ENCODE measurements at regions not wholly inside any gene's neighbourhood (a gene's known extent, or its start where the extent isn't known, plus 50 kb on each side); places are given as distances from the start of the nearest gene placed in this dataset.

DNA sequence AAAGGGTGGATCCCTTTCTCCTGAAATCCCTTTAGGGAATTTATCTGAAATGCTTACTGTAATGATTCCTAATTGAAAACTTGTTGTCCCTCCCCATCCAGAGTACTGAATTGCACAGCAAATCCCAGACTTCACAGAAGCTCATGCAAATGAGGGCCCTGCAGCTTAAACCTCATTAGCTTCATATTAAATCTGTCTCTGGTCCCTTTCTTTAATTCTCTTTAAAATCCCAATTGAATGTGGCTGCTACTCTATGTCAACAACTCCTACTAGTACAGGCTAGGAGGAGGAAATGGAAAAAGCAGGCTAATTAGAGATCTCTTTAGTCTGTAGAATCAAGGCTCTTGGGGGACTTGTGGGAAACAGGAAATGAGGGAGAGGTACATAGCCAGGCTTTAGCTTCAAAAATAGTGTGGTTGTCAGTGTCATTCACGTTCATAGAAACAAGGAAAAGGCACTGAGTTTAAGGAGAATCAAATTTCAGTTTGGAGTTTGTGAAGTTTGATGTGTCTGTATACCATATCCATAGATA is 191.3 kb upstream of the PRDM9 start:
- no peaks in the 10 kb centered on the region for H3K36me3 ChIP-seq (ENCODE audit: control insufficient read depth in 1 of 2, insufficient read depth in 2 of 2, low read depth in 1 of 2, low read length in 2 of 2)
- H2BK120ac ChIP-seq (ENCODE audit: low read depth, low read length): no peak overlapping the region
- no peaks in the 10 kb centered on the region for H3K4me1 ChIP-seq (ENCODE audit: control insufficient read depth, insufficient read depth, low read depth, low read length)
- no peak overlapping the region for H2BK12ac ChIP-seq (ENCODE audit: low read length in 2 of 2)
- no peak overlapping the region for H2AK5ac ChIP-seq (ENCODE audit: low read length, severe bottlenecking)
- no peak overlapping the region for H4K8ac ChIP-seq (ENCODE audit: low read length)
- H4K91ac ChIP-seq (ENCODE audit: low read length): no peak overlapping the region
- H3K27me3 ChIP-seq (ENCODE audit: control insufficient read depth in 1 of 2, insufficient read depth in 1 of 2, low read length in 2 of 2): no peaks in the 10 kb centered on the region
- DNase-seq: no peak
- no peaks in the 10 kb centered on the region for H3K79me1 ChIP-seq (replicated peaks; ENCODE audit: low read length, poor library complexity, severe bottlenecking)
- H3K9me3 ChIP-seq (ENCODE audit: control insufficient read depth, low read length): no peaks in the 10 kb centered on the region
- H3K14ac ChIP-seq (ENCODE audit: low read length in 2 of 2): no peak overlapping the region
- no peak overlapping the region for H2BK15ac ChIP-seq (ENCODE audit: low read depth, poor library complexity, severe bottlenecking)
- no peak overlapping the region for H3K9ac ChIP-seq (ENCODE audit: low read length)
- no peak overlapping the region for H3K23ac ChIP-seq (ENCODE audit: low read length in 2 of 2)
- no peak overlapping the region for H3K4ac ChIP-seq (ENCODE audit: low read depth in 1 of 2, low read length in 2 of 2)
- H3K18ac ChIP-seq (ENCODE audit: low read depth in 1 of 2, low read length in 2 of 2): no peak overlapping the region
- no peak overlapping the region for H3K4me2 ChIP-seq (ENCODE audit: low read length, poor library complexity, severe bottlenecking)
- no peak overlapping the region for H2AFZ ChIP-seq (ENCODE audit: low read depth, low read length)
- WGBS: 20% methylated on average over 1 of the region's 1 CpG
- H3K27ac ChIP-seq (ENCODE audit: low read length, poor library complexity, severe bottlenecking): no peak overlapping the region
- H2BK5ac ChIP-seq (ENCODE audit: low read depth, low read length, poor library complexity, severe bottlenecking): no peak overlapping the region
- H3K4me3 ChIP-seq (ENCODE audit: insufficient read depth in 1 of 2, low read depth in 1 of 2, low read length in 2 of 2): no peak overlapping the region

DNA sequence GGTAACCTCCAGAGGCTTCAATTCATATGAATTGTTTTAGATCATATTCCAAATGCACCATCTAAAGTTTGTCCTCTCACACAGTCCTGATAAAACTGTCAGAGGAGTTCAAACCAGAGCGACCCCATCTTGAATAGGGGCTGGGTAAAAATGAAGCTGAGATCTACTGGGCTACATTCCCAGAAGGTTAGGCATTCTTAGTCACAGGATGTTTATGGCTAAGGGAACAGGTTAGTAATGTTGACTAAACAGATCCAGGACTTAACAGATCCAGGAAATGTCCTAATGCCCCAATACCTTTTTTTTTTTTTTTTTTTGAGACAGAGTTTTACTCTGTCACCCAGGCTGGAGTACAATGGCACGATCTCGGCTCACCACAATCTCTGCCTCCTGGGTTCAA is 192.6 kb upstream of the PRDM9 start:
- Histone ChIP-seq H2BK15ac (ENCODE audit: low read depth, poor library complexity, severe bottlenecking) (no peak overlapping the region), H3K79me1 (replicated peaks; ENCODE audit: low read length, poor library complexity, severe bottlenecking) (no peaks in the 10 kb centered on the region), H3K4me2 (ENCODE audit: low read length, poor library complexity, severe bottlenecking) (no peak overlapping the region), H2BK12ac (ENCODE audit: low read length in 2 of 2) (no peak overlapping the region), H3K36me3 (ENCODE audit: control insufficient read depth in 1 of 2, insufficient read depth in 2 of 2, low read depth in 1 of 2, low read length in 2 of 2) (no peaks in the 10 kb centered on the region), H4K91ac (ENCODE audit: low read length) (no peak overlapping the region), H3K23ac (ENCODE audit: low read length in 2 of 2) (no peak overlapping the region), H2BK120ac (ENCODE audit: low read depth, low read length) (no peak overlapping the region), H3K9ac (ENCODE audit: low read length) (no peak overlapping the region), H3K9me3 (ENCODE audit: control insufficient read depth, low read length) (no peaks in the 10 kb centered on the region), H3K14ac (ENCODE audit: low read length in 2 of 2) (no peak overlapping the region), H3K4me1 (ENCODE audit: control insufficient read depth, insufficient read depth, low read depth, low read length) (no peaks in the 10 kb centered on the region), H3K4me3 (ENCODE audit: insufficient read depth in 1 of 2, low read depth in 1 of 2, low read length in 2 of 2) (no peak overlapping the region), H2AFZ (ENCODE audit: low read depth, low read length) (no peak overlapping the region), H3K4ac (ENCODE audit: low read depth in 1 of 2, low read length in 2 of 2) (no peak overlapping the region), H3K27me3 (ENCODE audit: control insufficient read depth in 1 of 2, insufficient read depth in 1 of 2, low read length in 2 of 2) (no peaks in the 10 kb centered on the region), H3K27ac (ENCODE audit: low read length, poor library complexity, severe bottlenecking) (no peak overlapping the region), H3K18ac (ENCODE audit: low read depth in 1 of 2, low read length in 2 of 2) (no peak overlapping the region), H2AK5ac (ENCODE audit: low read length, severe bottlenecking) (no peak overlapping the region), H4K8ac (ENCODE audit: low read length) (no peak overlapping the region), H2BK5ac (ENCODE audit: low read depth, low read length, poor library complexity, severe bottlenecking) (no peak overlapping the region)
- WGBS: 63% methylated on average over 3 of the region's 3 CpGs
- DNase-seq: peak; percentile 70

DNA sequence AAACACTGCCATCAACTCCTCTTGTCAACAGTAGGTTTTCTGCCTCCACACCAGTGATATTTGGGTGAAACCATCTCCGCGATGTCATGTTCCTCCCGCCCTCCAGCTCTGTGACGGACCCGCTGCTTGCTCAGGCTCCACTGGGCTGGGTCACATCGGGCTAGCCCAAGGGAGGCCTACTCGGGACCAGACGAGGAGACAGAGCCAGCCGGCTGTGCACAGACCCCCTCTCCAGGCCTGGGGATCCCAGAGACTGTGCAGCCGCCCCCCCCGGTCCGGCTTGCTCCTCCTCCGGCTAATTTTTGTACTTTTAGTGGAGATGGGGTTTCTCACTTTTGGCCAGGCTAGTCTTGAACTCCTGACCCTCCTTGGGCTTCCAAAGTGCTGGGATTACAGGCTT is 202.4 kb upstream of the PRDM9 start:
- H2BK5ac ChIP-seq (ENCODE audit: low read depth, low read length, poor library complexity, severe bottlenecking): no peak overlapping the region
- H4K91ac ChIP-seq (ENCODE audit: low read length): no peak overlapping the region
- no peak overlapping the region for H3K27ac ChIP-seq (ENCODE audit: low read length, poor library complexity, severe bottlenecking)
- H3K36me3 ChIP-seq (ENCODE audit: control insufficient read depth in 1 of 2, insufficient read depth in 2 of 2, low read depth in 1 of 2, low read length in 2 of 2): no peaks in the 10 kb centered on the region
- no peak overlapping the region for H3K23ac ChIP-seq (ENCODE audit: low read length in 2 of 2)
- H3K14ac ChIP-seq (ENCODE audit: low read length in 2 of 2): no peak overlapping the region
- H4K8ac ChIP-seq (ENCODE audit: low read length): no peak overlapping the region
- no peak overlapping the region for H2AK5ac ChIP-seq (ENCODE audit: low read length, severe bottlenecking)
- H2BK15ac ChIP-seq (ENCODE audit: low read depth, poor library complexity, severe bottlenecking): no peak overlapping the region
- H3K27me3 ChIP-seq (ENCODE audit: control insufficient read depth in 1 of 2, insufficient read depth in 1 of 2, low read length in 2 of 2): no peaks in the 10 kb centered on the region
- H3K9ac ChIP-seq (ENCODE audit: low read length): no peak overlapping the region
- no peaks in the 10 kb centered on the region for H3K9me3 ChIP-seq (ENCODE audit: control insufficient read depth, low read length)
- no peak overlapping the region for H2BK120ac ChIP-seq (ENCODE audit: low read depth, low read length)
- no peaks in the 10 kb centered on the region for H3K79me1 ChIP-seq (replicated peaks; ENCODE audit: low read length, poor library complexity, severe bottlenecking)
- no peak overlapping the region for H3K18ac ChIP-seq (ENCODE audit: low read depth in 1 of 2, low read length in 2 of 2)
- no peak overlapping the region for H2BK12ac ChIP-seq (ENCODE audit: low read length in 2 of 2)
- no peak for DNase-seq
- H3K4me3 ChIP-seq (ENCODE audit: insufficient read depth in 1 of 2, low read depth in 1 of 2, low read length in 2 of 2): no peak overlapping the region
- H3K4me1 ChIP-seq (ENCODE audit: control insufficient read depth, insufficient read depth, low read depth, low read length): no peaks in the 10 kb centered on the region
- H3K4me2 ChIP-seq (ENCODE audit: low read length, poor library complexity, severe bottlenecking): no peak overlapping the region
- no peak overlapping the region for H3K4ac ChIP-seq (ENCODE audit: low read depth in 1 of 2, low read length in 2 of 2)
- no peak overlapping the region for H2AFZ ChIP-seq (ENCODE audit: low read depth, low read length)
- 94% methylated on average over 13 of the region's 13 CpGs for WGBS

DNA sequence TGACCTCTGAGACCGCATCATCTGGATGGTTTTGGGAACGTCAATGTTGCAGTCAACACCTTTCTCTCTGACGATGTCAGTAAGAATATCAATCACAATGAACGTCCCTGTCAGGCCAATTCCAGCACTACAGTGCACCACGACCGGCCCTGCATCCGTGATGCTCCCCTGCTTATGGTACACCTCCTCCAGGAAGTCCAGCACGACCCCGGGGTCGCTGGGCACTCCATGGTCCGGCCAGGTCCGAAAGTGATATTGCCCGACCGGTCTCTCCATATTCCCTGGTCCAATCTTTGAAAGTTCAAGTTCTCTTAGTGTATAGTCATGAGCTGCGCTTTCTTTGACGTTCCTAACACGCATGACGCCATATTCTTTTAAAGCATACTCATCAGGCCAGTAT is 203.6 kb upstream of the PRDM9 start:
- Histone ChIP-seq H3K4me3 (ENCODE audit: insufficient read depth in 1 of 2, low read depth in 1 of 2, low read length in 2 of 2) (no peak overlapping the region), H3K4ac (ENCODE audit: low read depth in 1 of 2, low read length in 2 of 2) (no peak overlapping the region), H2AK5ac (ENCODE audit: low read length, severe bottlenecking) (no peak overlapping the region), H3K27ac (ENCODE audit: low read length, poor library complexity, severe bottlenecking) (no peak overlapping the region), H2BK12ac (ENCODE audit: low read length in 2 of 2) (no peak overlapping the region), H4K8ac (ENCODE audit: low read length) (no peak overlapping the region), H3K4me1 (ENCODE audit: control insufficient read depth, insufficient read depth, low read depth, low read length) (no peaks in the 10 kb centered on the region), H3K14ac (ENCODE audit: low read length in 2 of 2) (no peak overlapping the region), H3K4me2 (ENCODE audit: low read length, poor library complexity, severe bottlenecking) (no peak overlapping the region), H3K36me3 (ENCODE audit: control insufficient read depth in 1 of 2, insufficient read depth in 2 of 2, low read depth in 1 of 2, low read length in 2 of 2) (no peaks in the 10 kb centered on the region), H3K27me3 (ENCODE audit: control insufficient read depth in 1 of 2, insufficient read depth in 1 of 2, low read length in 2 of 2) (no peaks in the 10 kb centered on the region), H2BK5ac (ENCODE audit: low read depth, low read length, poor library complexity, severe bottlenecking) (no peak overlapping the region), H3K79me1 (replicated peaks; ENCODE audit: low read length, poor library complexity, severe bottlenecking) (no peaks in the 10 kb centered on the region), H3K18ac (ENCODE audit: low read depth in 1 of 2, low read length in 2 of 2) (no peak overlapping the region), H2BK120ac (ENCODE audit: low read depth, low read length) (no peak overlapping the region), H2BK15ac (ENCODE audit: low read depth, poor library complexity, severe bottlenecking) (no peak overlapping the region), H3K9me3 (ENCODE audit: control insufficient read depth, low read length) (no peaks in the 10 kb centered on the region), H3K9ac (ENCODE audit: low read length) (no peak overlapping the region), H3K23ac (ENCODE audit: low read length in 2 of 2) (no peak overlapping the region), H4K91ac (ENCODE audit: low read length) (no peak overlapping the region), H2AFZ (ENCODE audit: low read depth, low read length) (no peak overlapping the region)
- 95% methylated on average over 18 of the region's 18 CpGs for WGBS
- DNase-seq: no peak

Measured in mesenchymal stem cell (in vitro differentiated cells and primary cell).